A673 (cell line): ENCODE measurements at regions not wholly inside any gene's neighbourhood (a gene's known extent, or its start where the extent isn't known, plus 50 kb on each side); places are given as distances from the start of the nearest gene placed in this dataset.

Experiments used
- BruUV-seq: library from RNA; stranded (reverse); fragments of 400-500 nt; replicated peaks from 2 replicates; lab custom pipeline; 2021; lab: Mats Ljungman, UMichigan
- CTCF ChIA-PET: fragments of 300-600 bp; sonication (Branson Sonifier 250); formaldehyde crosslinking; loops from one replicate; lab custom pipeline; 2022; ENCODE audit warnings: antibody characterized with exemption; lab: Charles Lee
- POLR2A ChIA-PET: fragments of 300-600 bp; sonication (Branson Sonifier 250); formaldehyde crosslinking; loops from one replicate; lab custom pipeline; 2022; ENCODE audit warnings: antibody characterized with exemption; ENCODE audit not compliant: low non-redundant PET; lab: Charles Lee
- DNase-seq: peaks from one replicate; pipeline ENCODE4 v3.0.0-alpha.2; 2015; ENCODE audit warnings: low spot score
- H3K27ac ChIP-seq: fragments of 200-600 bp; sonication (generic); 2 replicates; pipeline ENCODE4 v1.5.1; 2016; ENCODE audit warnings: mixed run types, low read depth, mild to moderate bottlenecking, mixed read lengths, antibody characterized with exemption, low read length; ENCODE audit not compliant: poor library complexity, severe bottlenecking
- H3K27me3 ChIP-seq: fragments of 200-600 bp; sonication (generic); replicated peaks from 2 replicates; pipeline ENCODE4 v1.6.1; 2017; ENCODE audit warnings: mixed run types, low read depth, mild to moderate bottlenecking, mixed read lengths, antibody characterized with exemption, low read length; ENCODE audit not compliant: insufficient read depth, poor library complexity
- H3K36me3 ChIP-seq: fragments of 200-600 bp; sonication (generic); 2 replicates; pipeline ENCODE4 v1.6.1; 2016; ENCODE audit warnings: mixed run types, mild to moderate bottlenecking, mixed read lengths, antibody characterized with exemption, low read length; ENCODE audit not compliant: insufficient read depth, poor library complexity, severe bottlenecking
- H3K4me1 ChIP-seq: fragments of 200-600 bp; sonication (generic); 2 replicates; pipeline ENCODE4 v1.6.1; 2017; ENCODE audit warnings: mixed run types, mild to moderate bottlenecking, mixed read lengths, antibody characterized with exemption, low read length; ENCODE audit not compliant: insufficient read depth, poor library complexity, severe bottlenecking
- H3K4me3 ChIP-seq: fragments of 200-600 bp; sonication (generic); 2 replicates; pipeline ENCODE4 v1.5.1; 2016; ENCODE audit warnings: low read depth, mixed run types, mild to moderate bottlenecking, mixed read lengths, low read length; ENCODE audit not compliant: poor library complexity, severe bottlenecking
- H3K9me3 ChIP-seq: fragments of 200-600 bp; sonication (generic); 2 replicates; pipeline ENCODE4 v1.6.1; 2016; ENCODE audit warnings: mixed run types, low read depth, mild to moderate bottlenecking, mixed read lengths, antibody characterized with exemption, low read length; ENCODE audit not compliant: poor library complexity, severe bottlenecking
- EZH2 ChIP-seq: fragments of 200-600 bp; sonication (generic); IDR thresholded peaks from 2 replicates; pipeline ENCODE4 v1.6.1; 2017; ENCODE audit warnings: borderline replicate concordance, low read depth, mild to moderate bottlenecking, mixed read lengths, antibody characterized with exemption, low read length; ENCODE audit not compliant: poor library complexity, severe bottlenecking
- intact Hi-C: fragments of 100-400 bp; cut with micrococcal nuclease; formaldehyde crosslinking; loops from one replicate; pipeline ENCODE4 v1.10.0; 2022; ENCODE audit not compliant: unreplicated experiment
- TF ChIP-seq, protein P1 (sequence below): fragments of 300-800, 200-600 bp; sonication (generic); conservative IDR thresholded peaks from 2 replicates; pipeline ENCODE4 v1.5.1; 2017; ENCODE audit warnings: low read depth, mild to moderate bottlenecking, antibody characterized with exemption, low read length, moderate library complexity, mixed read lengths

DNA sequence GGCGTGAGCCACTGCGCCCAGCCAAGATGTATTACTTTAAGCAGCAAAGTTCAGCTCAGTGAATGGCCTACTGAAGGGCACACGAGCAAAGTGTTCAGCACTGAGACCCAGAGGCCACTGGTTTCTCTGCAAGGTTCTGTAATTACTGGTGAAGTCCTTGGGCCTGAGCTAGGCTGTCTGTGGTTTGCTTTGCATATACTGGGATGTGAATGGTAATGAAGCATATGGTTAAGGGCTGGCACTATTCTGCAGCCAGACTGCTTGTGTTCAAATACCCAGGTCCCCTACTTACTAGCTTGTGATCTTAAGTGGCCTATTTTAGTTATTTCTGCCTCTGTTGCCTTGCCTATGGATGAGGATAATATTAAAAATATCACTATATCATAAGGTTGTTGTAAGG is 72.0 kb downstream of the LLPH start:
- ChIA-PET POLR2A (no interaction called here), CTCF (no interaction called here)
- BruUV-seq, result no TSS peak
- Histone ChIP-seq H3K27me3 (no peaks in the 10 kb centered on the region), H3K4me1 (peaks cover 68% of the 10 kb centered on the region), H3K9me3 (no peaks in the 10 kb centered on the region), H3K27ac (no peak overlapping the region), H3K36me3 (no peaks in the 10 kb centered on the region), H3K4me3 (no peak overlapping the region)
- DNase-seq, result no peak
- intact Hi-C loops, result no loop called here
- TF ChIP-seq, protein P1, sequence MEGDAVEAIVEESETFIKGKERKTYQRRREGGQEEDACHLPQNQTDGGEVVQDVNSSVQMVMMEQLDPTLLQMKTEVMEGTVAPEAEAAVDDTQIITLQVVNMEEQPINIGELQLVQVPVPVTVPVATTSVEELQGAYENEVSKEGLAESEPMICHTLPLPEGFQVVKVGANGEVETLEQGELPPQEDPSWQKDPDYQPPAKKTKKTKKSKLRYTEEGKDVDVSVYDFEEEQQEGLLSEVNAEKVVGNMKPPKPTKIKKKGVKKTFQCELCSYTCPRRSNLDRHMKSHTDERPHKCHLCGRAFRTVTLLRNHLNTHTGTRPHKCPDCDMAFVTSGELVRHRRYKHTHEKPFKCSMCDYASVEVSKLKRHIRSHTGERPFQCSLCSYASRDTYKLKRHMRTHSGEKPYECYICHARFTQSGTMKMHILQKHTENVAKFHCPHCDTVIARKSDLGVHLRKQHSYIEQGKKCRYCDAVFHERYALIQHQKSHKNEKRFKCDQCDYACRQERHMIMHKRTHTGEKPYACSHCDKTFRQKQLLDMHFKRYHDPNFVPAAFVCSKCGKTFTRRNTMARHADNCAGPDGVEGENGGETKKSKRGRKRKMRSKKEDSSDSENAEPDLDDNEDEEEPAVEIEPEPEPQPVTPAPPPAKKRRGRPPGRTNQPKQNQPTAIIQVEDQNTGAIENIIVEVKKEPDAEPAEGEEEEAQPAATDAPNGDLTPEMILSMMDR, result no peak
- no peak for TF ChIP-seq EZH2

GRCh38 chr12:66055837-66056319 is 74.7 kb downstream of the LLPH start:
- Histone ChIP-seq H3K9me3 (no peaks in the 10 kb centered on the region), H3K27me3 (no peaks in the 10 kb centered on the region), H3K36me3 (no peaks in the 10 kb centered on the region), H3K4me1 (peaks cover 49% of the 10 kb centered on the region), H3K27ac (no peak overlapping the region), H3K4me3 (no peak overlapping the region)
- DNase-seq, result no peak
- BruUV-seq, result no TSS peak
- ChIA-PET POLR2A (interaction anchor here (0.8 kb wide), 1 partner anchor 162 kb away, joined by 3 read pairs; no protein-coding TSS in a partner anchor), CTCF (no interaction called here)
- TF ChIP-seq EZH2, result no peak
- TF ChIP-seq, protein P1, result no peak
- intact Hi-C loops, result no loop called here

DNA sequence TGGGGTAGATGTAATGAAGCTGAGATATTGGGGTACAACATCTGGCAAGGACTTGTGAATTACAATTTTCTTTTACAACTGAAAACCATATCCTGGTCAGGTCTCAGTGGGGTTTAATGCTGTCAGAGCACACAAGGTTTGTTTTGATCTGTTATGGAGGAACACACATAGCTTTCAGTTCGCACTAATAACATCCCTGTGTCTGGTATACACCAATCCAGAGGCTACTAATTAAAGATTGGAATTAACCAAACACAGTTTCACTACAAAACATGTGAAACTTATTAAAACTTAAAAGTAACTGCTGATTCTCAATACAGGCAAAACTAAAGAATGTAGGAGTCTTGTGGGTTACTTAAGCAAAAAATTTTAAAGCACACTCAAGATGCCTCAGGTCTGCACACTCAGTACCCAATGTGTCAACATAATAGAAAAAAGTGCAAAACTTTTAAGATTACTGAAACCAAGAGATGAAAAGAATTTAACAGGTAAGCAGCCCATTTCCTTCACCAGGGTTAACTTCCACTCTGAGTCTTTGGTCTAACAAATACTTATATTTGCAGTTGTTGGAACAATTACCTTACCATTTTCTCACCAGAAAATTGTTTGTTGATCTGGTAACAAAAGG is 77.4 kb downstream of the LLPH start:
- no peak for DNase-seq
- Histone ChIP-seq H3K9me3 (no peaks in the 10 kb centered on the region), H3K36me3 (no peaks in the 10 kb centered on the region), H3K4me3 (no peak overlapping the region), H3K27ac (no peak overlapping the region), H3K27me3 (no peaks in the 10 kb centered on the region), H3K4me1 (peaks cover 40% of the 10 kb centered on the region)
- no peak for TF ChIP-seq EZH2
- TF ChIP-seq, protein P1, result no peak
- POLR2A ChIA-PET, result no interaction called here
- BruUV-seq, result no TSS peak
- intact Hi-C loops, result no loop called here
- CTCF ChIA-PET, result no interaction called here
